GM21367 (cell line): ENCODE measurements at regions not wholly inside any gene's neighbourhood (a gene's known extent, or its start where the extent isn't known, plus 50 kb on each side); places are given as distances from the start of the nearest gene placed in this dataset.
"Not testable (repeated sequence)": the region's sequence is repeated elsewhere in the genome, so short reads cannot be mapped to it uniquely, and the experiment has no call there.

Experiments used
- ATAC-seq: cut with Tn5 transposase; IDR thresholded peaks from one replicate; pipeline ENCODE4 v1.9.1; 2021; ENCODE audit not compliant: unreplicated experiment

- no peak for ATAC-seq
These were observed 98.3 kb downstream of the BACH1 start for GRCh38 chr21:29396951-29397455.

- no peak for ATAC-seq
These were observed 104.6 kb downstream of the BACH1 start for GRCh38 chr21:29403301-29403700.

- ATAC-seq = no peak
These were observed 105.3 kb downstream of the BACH1 start for GRCh38 chr21:29403922-29404538.

- no peak for ATAC-seq
These were observed 106.9 kb downstream of the BACH1 start for GRCh38 chr21:29405503-29406122.

GRCh38 chr21:29406385-29406784 is 107.7 kb downstream of the BACH1 start:
- no peak for ATAC-seq

GRCh38 chr21:29407571-29407970 is 108.8 kb downstream of the BACH1 start:
- ATAC-seq = no peak

- no peak for ATAC-seq
These were observed 115.0 kb downstream of the BACH1 start for GRCh38 chr21:29413683-29414082.

- ATAC-seq = no peak
These were observed 117.5 kb downstream of the BACH1 start for GRCh38 chr21:29416268-29416667.

GRCh38 chr21:29418813-29419212 is 120.1 kb downstream of the BACH1 start:
- peak; percentile 74 for ATAC-seq

- no peak for ATAC-seq
These were observed 120.7 kb downstream of the BACH1 start for GRCh38 chr21:29419422-29419821.

- no peak for ATAC-seq
These were observed 124.6 kb downstream of the BACH1 start for GRCh38 chr21:29423099-29423870.

GRCh38 chr21:29424728-29425127 is 126.0 kb downstream of the BACH1 start:
- no peak for ATAC-seq

- no peak for ATAC-seq
These were observed 130.5 kb downstream of the BACH1 start for GRCh38 chr21:29429218-29429617.

GRCh38 chr21:29430030-29430429 is 131.3 kb downstream of the BACH1 start:
- ATAC-seq = no peak

- no peak for ATAC-seq
These were observed 131.9 kb downstream of the BACH1 start for GRCh38 chr21:29430576-29430975.

- ATAC-seq = no peak
These were observed 132.5 kb downstream of the BACH1 start for GRCh38 chr21:29431178-29431577.

GRCh38 chr21:29431680-29432079 is 133.0 kb downstream of the BACH1 start:
- no peak for ATAC-seq

GRCh38 chr21:29433366-29434059 is 134.8 kb downstream of the BACH1 start:
- ATAC-seq = no peak

GRCh38 chr21:29434081-29434480 is 135.4 kb downstream of the BACH1 start:
- no peak for ATAC-seq

- ATAC-seq = not testable (repeated sequence)
These were observed 136.3 kb downstream of the BACH1 start for GRCh38 chr21:29434982-29435381.

GRCh38 chr21:29436143-29436542 is 137.4 kb downstream of the BACH1 start:
- no peak for ATAC-seq
